ENCODE measurements at regions not wholly inside any gene's neighbourhood (a gene's known extent, or its start where the extent isn't known, plus 50 kb on each side); places are given as distances from the start of the nearest gene placed in this dataset.

- Mint-ChIP-seq H3K9me3 (ENCODE audit: unreplicated experiment) (no peaks in the 10 kb centered on the region), H3K27ac (ENCODE audit: unreplicated experiment) (no peak overlapping the region), H3K4me1 (ENCODE audit: low read depth, unreplicated experiment) (no peaks in the 10 kb centered on the region), H3K27me3 (ENCODE audit: insufficient read depth, unreplicated experiment) (peaks cover 4% of the 10 kb centered on the region), H3K36me3 (ENCODE audit: insufficient read depth, unreplicated experiment) (no peaks in the 10 kb centered on the region), H3K4me3 (ENCODE audit: unreplicated experiment) (no peak overlapping the region)
- no peak overlapping the region for H3K4me3 ChIP-seq (ENCODE audit: low read depth, low read length)
- H3K27me3 ChIP-seq (replicated peaks; ENCODE audit: control insufficient read depth, insufficient read depth, low read length) = no peaks in the 10 kb centered on the region
- H3K36me3 ChIP-seq (ENCODE audit: control insufficient read depth, insufficient read depth, low read length) = no peaks in the 10 kb centered on the region
- CTCF ChIA-PET = no interaction called here
- POLR2A ChIA-PET = no interaction called here
- H3K9me3 ChIP-seq = no peaks in the 10 kb centered on the region
- H3K4me1 ChIP-seq = no peaks in the 10 kb centered on the region
- intact Hi-C loops (cut with micrococcal nuclease; ENCODE audit: unreplicated experiment) = no loop called here
- no TSS peak for BruUV-seq (replicated peaks)
- no peak for TF ChIP-seq CTCF (IDR thresholded peaks at IDR 0.05; ENCODE audit: insufficient read depth in 1 of 2, low read depth in 1 of 2, low read length in 1 of 2, severe bottlenecking in 1 of 2, unreplicated experiment in 1 of 2)
- no peak for DNase-seq
Observed at GRCh38 chr2:122939796-122940195, 1085.3 kb upstream of the CNTNAP5 start.

- H3K27me3 Mint-ChIP-seq (ENCODE audit: insufficient read depth, unreplicated experiment) = peaks cover 2% of the 10 kb centered on the region
- no peak for TF ChIP-seq CTCF (IDR thresholded peaks at IDR 0.05; ENCODE audit: insufficient read depth in 1 of 2, low read depth in 1 of 2, low read length in 1 of 2, severe bottlenecking in 1 of 2, unreplicated experiment in 1 of 2)
- no peak for DNase-seq
- no TSS peak for BruUV-seq (replicated peaks)
- ChIA-PET POLR2A (no interaction called here), CTCF (no interaction called here)
- H3K27ac Mint-ChIP-seq (ENCODE audit: unreplicated experiment) = no peak overlapping the region
- H3K4me1 Mint-ChIP-seq (ENCODE audit: low read depth, unreplicated experiment) = no peaks in the 10 kb centered on the region
- H3K4me3 Mint-ChIP-seq (ENCODE audit: unreplicated experiment) = no peak overlapping the region
- Histone ChIP-seq H3K27me3 (replicated peaks; ENCODE audit: control insufficient read depth, insufficient read depth, low read length) (no peaks in the 10 kb centered on the region), H3K4me3 (ENCODE audit: low read depth, low read length) (no peak overlapping the region), H3K9me3 (no peaks in the 10 kb centered on the region), H3K36me3 (ENCODE audit: control insufficient read depth, insufficient read depth, low read length) (no peaks in the 10 kb centered on the region), H3K4me1 (no peaks in the 10 kb centered on the region)
- no peaks in the 10 kb centered on the region for H3K9me3 Mint-ChIP-seq (ENCODE audit: unreplicated experiment)
- no peaks in the 10 kb centered on the region for H3K36me3 Mint-ChIP-seq (ENCODE audit: insufficient read depth, unreplicated experiment)
- intact Hi-C loops (cut with micrococcal nuclease; ENCODE audit: unreplicated experiment) = no loop called here
Observed at GRCh38 chr2:122949523-122949922, 1075.6 kb upstream of the CNTNAP5 start.

GRCh38 chr2:122955776-122956175 lies 1069.3 kb upstream of the CNTNAP5 start:
- ChIA-PET CTCF (no interaction called here), POLR2A (no interaction called here)
- intact Hi-C loops (cut with micrococcal nuclease; ENCODE audit: unreplicated experiment) = no loop called here
- H3K27ac Mint-ChIP-seq (ENCODE audit: unreplicated experiment) = no peak overlapping the region
- TF ChIP-seq CTCF (IDR thresholded peaks at IDR 0.05; ENCODE audit: insufficient read depth in 1 of 2, low read depth in 1 of 2, low read length in 1 of 2, severe bottlenecking in 1 of 2, unreplicated experiment in 1 of 2) = no peak
- H3K4me1 ChIP-seq = no peaks in the 10 kb centered on the region
- no peaks in the 10 kb centered on the region for H3K27me3 ChIP-seq (replicated peaks; ENCODE audit: control insufficient read depth, insufficient read depth, low read length)
- no peaks in the 10 kb centered on the region for H3K9me3 ChIP-seq
- no peak overlapping the region for H3K4me3 ChIP-seq (ENCODE audit: low read depth, low read length)
- H3K36me3 Mint-ChIP-seq (ENCODE audit: insufficient read depth, unreplicated experiment) = no peaks in the 10 kb centered on the region
- DNase-seq = no peak
- H3K27me3 Mint-ChIP-seq (ENCODE audit: insufficient read depth, unreplicated experiment) = peaks cover 2% of the 10 kb centered on the region
- H3K4me1 Mint-ChIP-seq (ENCODE audit: low read depth, unreplicated experiment) = no peaks in the 10 kb centered on the region
- BruUV-seq (replicated peaks) = no TSS peak
- H3K4me3 Mint-ChIP-seq (ENCODE audit: unreplicated experiment) = no peak overlapping the region
- H3K9me3 Mint-ChIP-seq (ENCODE audit: unreplicated experiment) = no peaks in the 10 kb centered on the region
- no peaks in the 10 kb centered on the region for H3K36me3 ChIP-seq (ENCODE audit: control insufficient read depth, insufficient read depth, low read length)
